B cell (primary cell): ENCODE measurements at regions not wholly inside any gene's neighbourhood (a gene's known extent, or its start where the extent isn't known, plus 50 kb on each side); places are given as distances from the start of the nearest gene placed in this dataset.

Experiments
- ATAC-seq: fragments of 200-7000 bp; cut with Tn5 transposase; one replicate; pipeline ENCODE4 v1.10.0; 2021; ENCODE audit warnings: low read depth, mild to moderate bottlenecking, moderate number of reproducible peaks, moderate library complexity
- CTCF ChIA-PET: fragments of 350-600 bp; sonication (Branson Sonifier 250); formaldehyde crosslinking; loops from one replicate; lab custom pipeline; 2021; ENCODE audit warnings: antibody characterized with exemption, inconsistent platforms; lab: Charles Lee
- POLR2A ChIA-PET: fragments of 350-600 bp; sonication (Branson Sonifier 250); formaldehyde crosslinking; loops from one replicate; lab custom pipeline; 2021; ENCODE audit warnings: antibody characterized with exemption; lab: Charles Lee
- DNase-seq: peaks from one replicate; pipeline ENCODE4 v3.0.0; 2013
- H2AFZ ChIP-seq: 2 replicates; pipeline ENCODE4 v1.6.1; 2012; ENCODE audit warnings: mild to moderate bottlenecking, low read depth, low read length; ENCODE audit not compliant: insufficient read depth, poor library complexity, severe bottlenecking
- H3K27ac ChIP-seq, 2 donors: 1 replicate in 1 of 2; 2 replicates in 1 of 2; pipeline ENCODE4 v1.5.1; 2012 to 2013; ENCODE audit warnings: low read length in 2 of 2, mild to moderate bottlenecking in 2 of 2, moderate library complexity in 1 of 2
- H3K27me3 ChIP-seq, 4 experiments: fragments of 200-600 bp in 1 of 4; sonication (generic) in 1 of 4; replicated peaks in 1 of 4; 1 replicate in 2 of 4; 2 replicates in 2 of 4; pipeline versions ENCODE4 v1.6.1 to v1.7.0; 2013 to 2016; ENCODE audit warnings: low read length in 3 of 4, mild to moderate bottlenecking in 2 of 4, mixed read lengths in 1 of 4, moderate library complexity in 1 of 4; ENCODE audit not compliant: insufficient read depth in 4 of 4, control insufficient read depth in 3 of 4; ENCODE audit errors: control extremely low read depth in 1 of 4
- H3K36me3 ChIP-seq, 2 experiments: replicated peaks in 1 of 2; 1 replicate in 1 of 2; 2 replicates in 1 of 2; pipeline versions ENCODE4 v1.6.1 to v1.7.1; 2013; ENCODE audit warnings: low read length in 1 of 2; ENCODE audit not compliant: insufficient read depth in 2 of 2, control insufficient read depth in 1 of 2; ENCODE audit errors: control extremely low read depth in 1 of 2, extremely low read depth in 1 of 2
- H3K4me1 ChIP-seq, 2 donors: fragments of 200-600 bp in 1 of 2; sonication (generic) in 1 of 2; 1 replicate in 1 of 2; 2 replicates in 1 of 2; pipeline versions ENCODE4 v1.5.1 to v1.6.1; 2013 to 2017; ENCODE audit warnings: low read length in 2 of 2; ENCODE audit not compliant: control insufficient read depth in 2 of 2, insufficient read depth in 2 of 2
- H3K4me2 ChIP-seq: replicated peaks from 2 replicates; pipeline ENCODE3; 2012; ENCODE audit warnings: mild to moderate bottlenecking, low read depth, low read length; ENCODE audit not compliant: poor library complexity, severe bottlenecking
- H3K4me3 ChIP-seq, 5 experiments: fragments of 200-600 bp in 1 of 5; sonication (generic) in 1 of 5; 1 replicate in 3 of 5; 2 replicates in 2 of 5; pipeline versions ENCODE4 v1.5.1 to v1.7.0; 2011 to 2016; ENCODE audit warnings: low read length in 4 of 5, mild to moderate bottlenecking in 4 of 5, low read depth in 2 of 5, control low read depth in 1 of 5, moderate library complexity in 1 of 5; ENCODE audit not compliant: insufficient read depth in 1 of 5; ENCODE audit errors: control extremely low read depth in 1 of 5, extremely low read depth in 1 of 5
- H3K79me2 ChIP-seq: fragments of 200-600 bp; sonication (generic); one replicate; pipeline ENCODE4 v1.6.0; 2016; ENCODE audit warnings: low read length; ENCODE audit not compliant: control insufficient read depth, insufficient read depth
- H3K9ac ChIP-seq: fragments of 200-600 bp; sonication (generic); 2 replicates; pipeline ENCODE4 v1.6.1; 2017; ENCODE audit warnings: mild to moderate bottlenecking, low read length, moderate library complexity
- H3K9me3 ChIP-seq, 3 donors: one replicate each; pipeline versions ENCODE4 v1.6.1 to v1.7.1; 2013; ENCODE audit warnings: low read length in 2 of 3; ENCODE audit not compliant: control insufficient read depth in 2 of 3, insufficient read depth in 1 of 3; ENCODE audit errors: control extremely low read depth in 1 of 3
- H4K20me1 ChIP-seq: 2 replicates; pipeline ENCODE4 v1.6.0; 2012; ENCODE audit warnings: mild to moderate bottlenecking, low read length; ENCODE audit not compliant: insufficient read depth, control insufficient read depth, poor library complexity, severe bottlenecking
- H3K27ac Mint-ChIP-seq: one replicate; pipeline ENCODE4 v1.8.0; 2021; ENCODE audit warnings: mixed read lengths
- H3K27me3 Mint-ChIP-seq: one replicate; pipeline ENCODE4 v1.8.0; 2021; ENCODE audit warnings: mixed read lengths
- H3K4me1 Mint-ChIP-seq: one replicate; pipeline ENCODE4 v1.8.0; 2021; ENCODE audit warnings: mixed read lengths
- H3K4me3 Mint-ChIP-seq: one replicate; pipeline ENCODE4 v1.8.0; 2021; ENCODE audit warnings: mixed read lengths
- H3K9me3 Mint-ChIP-seq: one replicate; pipeline ENCODE4 v1.8.0; 2022; ENCODE audit warnings: mixed read lengths; ENCODE audit not compliant: insufficient read depth
- CTCF ChIP-seq: fragments of 200-600 bp; IDR thresholded peaks from one replicate; pipeline ENCODE4 v1.8.0; 2022; ENCODE audit warnings: antibody characterized with exemption, mild to moderate bottlenecking
- EZH2 ChIP-seq: IDR thresholded peaks from 2 replicates; pipeline ENCODE4 v1.6.1; 2012; ENCODE audit warnings: borderline replicate concordance, low read depth, mild to moderate bottlenecking, moderate library complexity, low read length; ENCODE audit not compliant: insufficient read depth, poor library complexity, severe bottlenecking
- WGBS: methylation state at CpG from one replicate; pipeline ENCODE4 v1.1.5; 2013; ENCODE audit warnings: missing lambda C conversion rate; ENCODE audit not compliant: insufficient coverage; 5-methylcytosine and 5-hydroxymethylcytosine counted together
- intact Hi-C: fragments of 100-400 bp; cut with micrococcal nuclease; formaldehyde crosslinking; loops from one replicate; pipeline ENCODE4 v1.10.0; 2022

GRCh38 chr16:73319737-73320136 lies 271.8 kb upstream of the ZFHX3 start:
- H3K4me1 ChIP-seq, result peaks cover 10 to 15% of the 10 kb centered on the region in 2 donors
- Mint-ChIP-seq H3K27me3 (peaks cover 4% of the 10 kb centered on the region), H3K4me1 (peaks cover 9% of the 10 kb centered on the region), H3K4me3 (no peak overlapping the region), H3K27ac (no peak overlapping the region), H3K9me3 (no peaks in the 10 kb centered on the region)
- no peaks in the 10 kb centered on the region for H3K79me2 ChIP-seq
- H3K9ac ChIP-seq, result no peak overlapping the region
- H2AFZ ChIP-seq, result no peak overlapping the region
- no peak overlapping the region for H3K4me3 ChIP-seq
- WGBS, result 95% methylated on average over 5 of the region's 8 CpGs
- no peak for ATAC-seq
- H3K36me3 ChIP-seq, result no peaks in the 10 kb centered on the region
- H3K9me3 ChIP-seq, result no peaks in the 10 kb centered on the region
- POLR2A ChIA-PET, result no interaction called here
- intact Hi-C loops, result no loop called here
- H3K27me3 ChIP-seq, result no peaks in the 10 kb centered on the region
- no peak overlapping the region for H3K4me2 ChIP-seq
- no peak for DNase-seq
- H3K27ac ChIP-seq, result no peak overlapping the region
- TF ChIP-seq EZH2, result no peak
- no peak for TF ChIP-seq CTCF
- no peaks in the 10 kb centered on the region for H4K20me1 ChIP-seq
- CTCF ChIA-PET, result no interaction called here

- Mint-ChIP-seq H3K9me3 (no peaks in the 10 kb centered on the region), H3K4me3 (no peak overlapping the region), H3K27me3 (peaks cover 4% of the 10 kb centered on the region), H3K4me1 (peaks cover 9% of the 10 kb centered on the region), H3K27ac (no peak overlapping the region)
- Histone ChIP-seq H3K27ac (no peak overlapping the region), H3K4me2 (no peak overlapping the region), H3K9me3 (peaks cover 0 to under 1% (median 0%) of the 10 kb centered on the region in 3 donors), H3K36me3 (no peaks in the 10 kb centered on the region), H4K20me1 (no peaks in the 10 kb centered on the region), H2AFZ (no peak overlapping the region), H3K79me2 (no peaks in the 10 kb centered on the region), H3K27me3 (no peaks in the 10 kb centered on the region), H3K9ac (no peak overlapping the region), H3K4me3 (no peak overlapping the region), H3K4me1 (peaks cover 10 to 15% of the 10 kb centered on the region in 2 donors)
- POLR2A ChIA-PET, result no interaction called here
- TF ChIP-seq EZH2 (no peak), CTCF (no peak)
- WGBS, result 100% methylated on average over 4 of the region's 10 CpGs
- intact Hi-C loops, result no loop called here
- no peak for ATAC-seq
- DNase-seq, result no peak
- CTCF ChIA-PET, result no interaction called here
These were observed 271.3 kb upstream of the ZFHX3 start for GRCh38 chr16:73319261-73319660.
